PC-3 (cell line): ENCODE measurements at regions not wholly inside any gene's neighbourhood (a gene's known extent, or its start where the extent isn't known, plus 50 kb on each side); places are given as distances from the start of the nearest gene placed in this dataset.

Experiments used
- CTCF ChIP-seq: fragments of 300-600 bp; sonication (generic); conservative IDR thresholded peaks from 2 replicates; pipeline ENCODE4 v1.5.1; 2017; ENCODE audit warnings: antibody characterized with exemption, low read depth, mild to moderate bottlenecking, low read length
- EZH2 ChIP-seq: fragments of 300-600 bp; sonication (generic); IDR thresholded peaks from one replicate; pipeline ENCODE4 v1.6.1; 2017; ENCODE audit warnings: antibody characterized with exemption, mild to moderate bottlenecking, low read length; ENCODE audit not compliant: unreplicated experiment
- EZH2phosphoT487 ChIP-seq: fragments of 300-600 bp; sonication (generic); IDR thresholded peaks from 2 replicates; pipeline ENCODE4 v1.6.1; 2018; ENCODE audit warnings: mild to moderate bottlenecking, antibody characterized with exemption, low read length, borderline replicate concordance

- TF ChIP-seq EZH2phosphoT487 (no peak), CTCF (no peak), EZH2 (no peak)
These were observed 133.3 kb downstream of the DACT1 start for GRCh38 chr14:58771016-58771415.
